K562 (cell line): ENCODE measurements at regions not wholly inside any gene's neighbourhood (a gene's known extent, or its start where the extent isn't known, plus 50 kb on each side); places are given as distances from the start of the nearest gene placed in this dataset.
A peak's percentile ranks its signal among the peaks of the same experiment; 100 is the strongest.

Source experiments
- ATAC-seq: fragments of 200-7000 bp; cut with Tn5 transposase; 3 replicates; pipeline ENCODE4 v1.9.1; 2020; ENCODE audit warnings: moderate library complexity
- BruUV-seq: library from RNA; stranded (reverse); fragments of 400-500 nt; replicated peaks from 2 replicates; lab custom pipeline; 2021; lab: Mats Ljungman, UMichigan
- CTCF ChIA-PET: fragments of 300-600 bp; formaldehyde crosslinking; extraction: SDS; loops from one replicate; lab custom pipeline; 2021; ENCODE audit warnings: low intra/inter-chr PET ratio; lab: Yijun Ruan, JAX
- POLR2A ChIA-PET: fragments of 300-600, 350-650 bp; sonication (Branson Sonifier 250); formaldehyde crosslinking; extraction: SDS; loops from one replicate; lab custom pipeline; 2021; ENCODE audit warnings: antibody characterized with exemption, inconsistent platforms; lab: Yijun Ruan, JAX
- DNase-seq, 4 experiments: peaks; one replicate each; pipeline versions ENCODE4 v3.0.0 to v3.0.0-alpha.2; 2011 to 2018; ENCODE audit warnings: low spot score in 3 of 4, mixed read lengths in 3 of 4; ENCODE audit errors: extremely low read depth in 1 of 4
- FAIRE-seq: peaks from 2 replicates; lab custom pipeline; 2011; peaks lifted over from hg19 to GRCh38; lab: Jason Lieb, UNC
- H2AFZ ChIP-seq: 2 replicates; pipeline ENCODE4 v1.6.0; 2011; ENCODE audit warnings: low read depth, low read length, control low read depth, inconsistent platforms
- H3K27ac ChIP-seq: fragments of 200-600 bp; 3 replicates; pipeline ENCODE4 v1.8.0; 2011; ENCODE audit warnings: low read depth, mild to moderate bottlenecking, control low read depth, inconsistent platforms, low read length, moderate library complexity, mixed read lengths; ENCODE audit errors: extremely low read depth
- H3K27me3 ChIP-seq, 2 experiments: fragments of 300-600 bp in 1 of 2; 2 replicates in 1 of 2; 3 replicates in 1 of 2; pipeline versions ENCODE4 v1.6.0 to v1.8.0; 2011; ENCODE audit warnings: inconsistent platforms in 2 of 2, low read length in 2 of 2, mild to moderate bottlenecking in 1 of 2, mixed read lengths in 1 of 2, moderate library complexity in 1 of 2; ENCODE audit not compliant: control insufficient read depth in 2 of 2, insufficient read depth in 2 of 2
- H3K36me3 ChIP-seq: fragments of 300-600 bp; 3 replicates; pipeline ENCODE4 v1.8.0; 2011; ENCODE audit warnings: mild to moderate bottlenecking, low read length, inconsistent platforms; ENCODE audit not compliant: control insufficient read depth, insufficient read depth
- H3K4me1 ChIP-seq, 2 experiments: fragments of 200-600 bp in 1 of 2; replicated peaks in 1 of 2; 2 replicates in 1 of 2; 3 replicates in 1 of 2; pipeline versions ENCODE4 v1.5.1 to v1.8.0; 2011; ENCODE audit warnings: inconsistent platforms in 2 of 2, low read length in 2 of 2, mild to moderate bottlenecking in 1 of 2, mixed read lengths in 1 of 2, moderate library complexity in 1 of 2; ENCODE audit not compliant: control insufficient read depth in 2 of 2, insufficient read depth in 2 of 2
- H3K4me2 ChIP-seq: 2 replicates; pipeline ENCODE4 v1.6.1; 2011; ENCODE audit warnings: low read length, control low read depth, inconsistent platforms, mixed read lengths; ENCODE audit not compliant: insufficient read depth
- H3K4me3 ChIP-seq: fragments of 200-600 bp; sonication (generic), shearing (Covaris generic); 2 replicates; pipeline ENCODE4 v1.5.1; 2016; ENCODE audit warnings: control low read depth, inconsistent platforms
- H3K79me2 ChIP-seq: fragments of 200-600 bp; 3 replicates; pipeline ENCODE4 v1.8.0; 2011; ENCODE audit warnings: low read length, inconsistent platforms; ENCODE audit not compliant: control insufficient read depth, insufficient read depth
- H3K9ac ChIP-seq, 2 experiments: 2 replicates each; pipeline versions ENCODE4 v1.6.0 to v1.6.1; 2011; ENCODE audit warnings: low read depth in 2 of 2, low read length in 2 of 2, control low read depth in 1 of 2, inconsistent platforms in 1 of 2, mild to moderate bottlenecking in 1 of 2, mixed read lengths in 1 of 2; ENCODE audit not compliant: insufficient read depth in 1 of 2
- H3K9me1 ChIP-seq: one replicate; pipeline ENCODE4 v1.6.0; 2011; ENCODE audit warnings: inconsistent platforms, mild to moderate bottlenecking, low read length, moderate library complexity; ENCODE audit not compliant: control insufficient read depth, insufficient read depth
- H3K9me3 ChIP-seq: replicated peaks from 2 replicates; pipeline ENCODE4 v1.5.1; 2011; ENCODE audit warnings: low read depth, low read length, inconsistent platforms; ENCODE audit not compliant: control insufficient read depth, insufficient read depth
- H4K20me1 ChIP-seq: replicated peaks from 2 replicates; pipeline ENCODE4 v1.6.1; 2011; ENCODE audit warnings: low read length, inconsistent platforms, mixed read lengths; ENCODE audit not compliant: control insufficient read depth, insufficient read depth
- EHMT2 ChIP-seq: fragments of 450-650 bp; IDR thresholded peaks from 2 replicates; pipeline ENCODE4 v1.6.1; 2018; ENCODE audit warnings: antibody characterized with exemption
- RBM22 ChIP-seq: fragments of 200-400 bp; formaldehyde crosslinking; IDR thresholded peaks from 2 replicates; pipeline ENCODE4 v1.6.1; 2018; ENCODE audit warnings: low read length, low read depth; ENCODE audit not compliant: poor library complexity, severe bottlenecking
- ZNF785 ChIP-seq: fragments of 250-450 bp; sonication (Bioruptor Pico); IDR thresholded peaks from 2 replicates; pipeline ENCODE4 v1.4.0; 2020; ENCODE audit warnings: mild to moderate bottlenecking
- WGBS: fragments of 100-300 bp; shearing (Covaris generic); methylation state at CpG from one replicate; pipeline ENCODE4 v1.1.6; 2016; ENCODE audit warnings: low coverage, mixed read lengths; ENCODE audit not compliant: insufficient coverage; ENCODE audit errors: missing lambda C conversion rate; 5-methylcytosine and 5-hydroxymethylcytosine counted together
- in situ Hi-C: fragments of 300-500 bp; cut with MboI; formaldehyde crosslinking; loops from 4 replicates; pipeline ENCODE4 v1.15.0; 2018; ENCODE audit warnings: inconsistent platforms, mixed read lengths
- intact Hi-C: fragments of 100-400 bp; cut with micrococcal nuclease; formaldehyde crosslinking; loops from 2 replicates; pipeline ENCODE4 v1.14.2; 2022
- TF ChIP-seq, protein P1 (sequence below): sonication (generic); formaldehyde crosslinking; IDR thresholded peaks from 2 replicates; pipeline ENCODE4 v1.8.1; 2022; ENCODE audit warnings: missing genetic modification reagents
- TF ChIP-seq, protein P2 (sequence below): sonication (generic); formaldehyde crosslinking; IDR thresholded peaks from 2 replicates; pipeline ENCODE4 v1.8.0; 2022; ENCODE audit warnings: missing genetic modification reagents, mild to moderate bottlenecking, borderline replicate concordance

DNA sequence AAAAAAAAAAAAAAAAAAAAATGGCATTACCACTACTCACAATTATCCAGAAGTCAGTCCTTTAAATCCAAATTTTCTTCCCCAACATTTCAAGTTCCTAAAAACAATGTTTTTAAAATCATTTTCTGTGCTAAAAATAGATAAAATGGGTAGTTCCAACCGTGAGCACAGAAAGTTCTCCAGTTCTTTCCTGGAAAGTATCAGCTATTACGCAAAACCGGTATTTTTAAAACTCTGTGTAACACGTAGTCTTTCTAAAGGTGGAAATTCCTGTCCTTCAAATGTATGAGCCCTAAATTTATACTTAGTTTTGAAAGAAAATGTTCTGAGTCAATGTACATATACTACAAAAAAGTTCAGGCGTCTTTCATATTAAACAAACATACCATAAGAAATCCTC, 83.5 kb upstream of the SCAF8 start:
- CTCF ChIA-PET = no interaction called here
- Histone ChIP-seq H3K36me3 (no peaks in the 10 kb centered on the region), H3K27me3 (peaks cover 0 to 6% of the 10 kb centered on the region in 2 experiments; a peak in 1 of 5 replicates), H3K4me1 (peaks cover 0 to 5% of the 10 kb centered on the region in 2 experiments; a peak in 1 of 5 replicates), H3K9me1 (no peaks in the 10 kb centered on the region), H3K9ac (no peak overlapping the region), H3K4me2 (no peak overlapping the region), H3K79me2 (no peaks in the 10 kb centered on the region), H3K4me3 (no peak overlapping the region), H3K9me3 (no peaks in the 10 kb centered on the region), H3K27ac (no peak overlapping the region), H2AFZ (peak overlapping the region; percentile 52; the same call in 1 of the 2 replicates), H4K20me1 (no peaks in the 10 kb centered on the region)
- ATAC-seq = no peak
- FAIRE-seq = no peak
- no peak for DNase-seq
- no TSS peak for BruUV-seq
- TF ChIP-seq ZNF785 (CRISPR knock-in tag) (no peak), EHMT2 (no peak), RBM22 (no peak)
- TF ChIP-seq, protein P1, sequence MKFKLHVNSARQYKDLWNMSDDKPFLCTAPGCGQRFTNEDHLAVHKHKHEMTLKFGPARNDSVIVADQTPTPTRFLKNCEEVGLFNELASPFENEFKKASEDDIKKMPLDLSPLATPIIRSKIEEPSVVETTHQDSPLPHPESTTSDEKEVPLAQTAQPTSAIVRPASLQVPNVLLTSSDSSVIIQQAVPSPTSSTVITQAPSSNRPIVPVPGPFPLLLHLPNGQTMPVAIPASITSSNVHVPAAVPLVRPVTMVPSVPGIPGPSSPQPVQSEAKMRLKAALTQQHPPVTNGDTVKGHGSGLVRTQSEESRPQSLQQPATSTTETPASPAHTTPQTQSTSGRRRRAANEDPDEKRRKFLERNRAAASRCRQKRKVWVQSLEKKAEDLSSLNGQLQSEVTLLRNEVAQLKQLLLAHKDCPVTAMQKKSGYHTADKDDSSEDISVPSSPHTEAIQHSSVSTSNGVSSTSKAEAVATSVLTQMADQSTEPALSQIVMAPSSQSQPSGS = no peak
- TF ChIP-seq, protein P2, sequence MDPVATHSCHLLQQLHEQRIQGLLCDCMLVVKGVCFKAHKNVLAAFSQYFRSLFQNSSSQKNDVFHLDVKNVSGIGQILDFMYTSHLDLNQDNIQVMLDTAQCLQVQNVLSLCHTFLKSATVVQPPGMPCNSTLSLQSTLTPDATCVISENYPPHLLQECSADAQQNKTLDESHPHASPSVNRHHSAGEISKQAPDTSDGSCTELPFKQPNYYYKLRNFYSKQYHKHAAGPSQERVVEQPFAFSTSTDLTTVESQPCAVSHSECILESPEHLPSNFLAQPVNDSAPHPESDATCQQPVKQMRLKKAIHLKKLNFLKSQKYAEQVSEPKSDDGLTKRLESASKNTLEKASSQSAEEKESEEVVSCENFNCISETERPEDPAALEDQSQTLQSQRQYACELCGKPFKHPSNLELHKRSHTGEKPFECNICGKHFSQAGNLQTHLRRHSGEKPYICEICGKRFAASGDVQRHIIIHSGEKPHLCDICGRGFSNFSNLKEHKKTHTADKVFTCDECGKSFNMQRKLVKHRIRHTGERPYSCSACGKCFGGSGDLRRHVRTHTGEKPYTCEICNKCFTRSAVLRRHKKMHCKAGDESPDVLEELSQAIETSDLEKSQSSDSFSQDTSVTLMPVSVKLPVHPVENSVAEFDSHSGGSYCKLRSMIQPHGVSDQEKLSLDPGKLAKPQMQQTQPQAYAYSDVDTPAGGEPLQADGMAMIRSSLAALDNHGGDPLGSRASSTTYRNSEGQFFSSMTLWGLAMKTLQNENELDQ (CRISPR knock-in tag) = no peak
- intact Hi-C loops (no loop called here), in situ Hi-C loops (no loop called here)
- 21% methylated on average over 5 of the region's 5 CpGs for WGBS
- POLR2A ChIA-PET = no interaction called here
